ENCODE measurements at regions not wholly inside any gene's neighbourhood (a gene's known extent, or its start where the extent isn't known, plus 50 kb on each side); places are given as distances from the start of the nearest gene placed in this dataset.
A peak's percentile ranks its signal among the peaks of the same experiment; 100 is the strongest.

- DNase-seq, result no peak
These were observed 280.8 kb downstream of the ATXN7L3B start for GRCh38 chr12:74818412-74818811.

GRCh38 chr12:74820324-74820723, 282.7 kb downstream of the ATXN7L3B start:
- no peak for DNase-seq

GRCh38 chr12:74836567-74836966, 298.9 kb downstream of the ATXN7L3B start:
- no peak for DNase-seq

GRCh38 chr12:74846116-74846515, 308.5 kb downstream of the ATXN7L3B start:
- no peak for DNase-seq

- no peak for DNase-seq
These were observed 309.5 kb downstream of the ATXN7L3B start for GRCh38 chr12:74847169-74847568.

GRCh38 chr12:74848006-74848405, 310.4 kb downstream of the ATXN7L3B start:
- no peak for DNase-seq

GRCh38 chr12:74849801-74850200, 312.2 kb downstream of the ATXN7L3B start:
- no peak for DNase-seq

GRCh38 chr12:74871817-74872216, 334.2 kb downstream of the ATXN7L3B start:
- no peak for DNase-seq

- DNase-seq, result no peak
These were observed 323.9 kb downstream of the KCNC2 start for GRCh38 chr12:74885775-74886174.

- DNase-seq, result no peak
These were observed 320.6 kb downstream of the KCNC2 start for GRCh38 chr12:74889073-74889472.

- no peak for DNase-seq
These were observed 319.9 kb downstream of the KCNC2 start for GRCh38 chr12:74889563-74890236.

GRCh38 chr12:74890237-74890599, 319.4 kb downstream of the KCNC2 start:
- DNase-seq, result no peak

- no peak for DNase-seq
These were observed 318.5 kb downstream of the KCNC2 start for GRCh38 chr12:74891083-74891668.

GRCh38 chr12:74892057-74892633, 317.5 kb downstream of the KCNC2 start:
- no peak for DNase-seq

GRCh38 chr12:74896186-74896585, 313.5 kb downstream of the KCNC2 start:
- no peak for DNase-seq

- peak in 1 of 2 donors; percentile 33 for DNase-seq
These were observed 312.0 kb downstream of the KCNC2 start for GRCh38 chr12:74897425-74898211.

- DNase-seq, result no peak
These were observed 310.4 kb downstream of the KCNC2 start for GRCh38 chr12:74899031-74899829.

GRCh38 chr12:74900232-74900631, 309.4 kb downstream of the KCNC2 start:
- DNase-seq, result peak in 1 of 2 donors; percentile 53

GRCh38 chr12:74903522-74903921, 306.1 kb downstream of the KCNC2 start:
- DNase-seq, result no peak

- DNase-seq, result no peak
These were observed 303.4 kb downstream of the KCNC2 start for GRCh38 chr12:74906224-74906623.

GRCh38 chr12:74910831-74911230, 298.8 kb downstream of the KCNC2 start:
- no peak for DNase-seq

GRCh38 chr12:74914378-74914777, 295.3 kb downstream of the KCNC2 start:
- no peak for DNase-seq

GRCh38 chr12:74915718-74916117, 293.9 kb downstream of the KCNC2 start:
- DNase-seq, result no peak
